H1 (cell line): ENCODE measurements at regions not wholly inside any gene's neighbourhood (a gene's known extent, or its start where the extent isn't known, plus 50 kb on each side); places are given as distances from the start of the nearest gene placed in this dataset.
"Not testable (repeated sequence)": the region's sequence is repeated elsewhere in the genome, so short reads cannot be mapped to it uniquely, and the experiment has no call there.

Experiments used
- CTCF ChIA-PET: fragments of 300-600 bp; sonication (Branson Sonifier 250); formaldehyde crosslinking; loops from one replicate; lab custom pipeline; 2021; ENCODE audit not compliant: partially characterized antibody; lab: Charles Lee
- POLR2A ChIA-PET: fragments of 300-600 bp; sonication (Branson Sonifier 250); formaldehyde crosslinking; loops from one replicate; lab custom pipeline; 2021; ENCODE audit warnings: inconsistent platforms; ENCODE audit not compliant: partially characterized antibody; lab: Charles Lee
- DNase-seq, 2 experiments: peaks; one replicate each; pipeline versions ENCODE4 v3.0.0 to v3.0.0-alpha.2; 2010 to 2022; ENCODE audit warnings: low spot score in 2 of 2, low read depth in 1 of 2, mixed read lengths in 1 of 2
- FAIRE-seq: peaks from 2 replicates; lab custom pipeline; 2011; peaks lifted over from hg19 to GRCh38; lab: Jason Lieb, UNC
- H2AFZ ChIP-seq: 2 replicates; pipeline ENCODE4 v1.8.1; 2012; ENCODE audit warnings: low read length, inconsistent platforms
- H2AK5ac ChIP-seq: 2 replicates; pipeline ENCODE4 v1.6.1; 2013; ENCODE audit warnings: low read depth, low read length
- H2BK120ac ChIP-seq: replicated peaks from 2 replicates; pipeline ENCODE3; 2013; ENCODE audit warnings: low read depth, low read length, inconsistent platforms
- H2BK12ac ChIP-seq: 2 replicates; pipeline ENCODE4 v1.6.1; 2013; ENCODE audit warnings: low read depth, low read length
- H2BK15ac ChIP-seq: 2 replicates; pipeline ENCODE4 v1.6.1; 2013; ENCODE audit warnings: low read length
- H2BK20ac ChIP-seq: 2 replicates; pipeline ENCODE4 v1.6.1; 2013; ENCODE audit warnings: low read length
- H2BK5ac ChIP-seq: 2 replicates; pipeline ENCODE4 v1.6.1; 2013; ENCODE audit warnings: low read depth, low read length
- H3K14ac ChIP-seq: 2 replicates; pipeline ENCODE4 v1.6.1; 2013; ENCODE audit warnings: inconsistent platforms; ENCODE audit not compliant: insufficient read length
- H3K18ac ChIP-seq: 2 replicates; pipeline ENCODE4 v1.6.1; 2013; ENCODE audit warnings: low read length; ENCODE audit errors: extremely low read depth
- H3K23ac ChIP-seq: 2 replicates; pipeline ENCODE4 v1.6.1; 2013; ENCODE audit warnings: inconsistent platforms; ENCODE audit not compliant: insufficient read length
- H3K23me2 ChIP-seq: 2 replicates; pipeline ENCODE4 v1.6.1; 2013; ENCODE audit warnings: low read depth, low read length
- H3K27ac ChIP-seq: 2 replicates; pipeline ENCODE4 v1.6.1; 2011; ENCODE audit warnings: low read depth, low read length, inconsistent platforms
- H3K27me3 ChIP-seq, 4 experiments: replicated peaks in 1 of 4; 1 replicate in 1 of 4; 2 replicates in 3 of 4; pipeline versions ENCODE4 v1.6.1 to v1.8.1; 2011 to 2013; ENCODE audit warnings: low read length in 3 of 4, mild to moderate bottlenecking in 3 of 4, inconsistent platforms in 2 of 4, mixed read lengths in 2 of 4, moderate library complexity in 1 of 4; ENCODE audit not compliant: control insufficient read depth in 3 of 4, insufficient read depth in 3 of 4; ENCODE audit errors: extremely low read depth in 1 of 4
- H3K36me3 ChIP-seq, 4 experiments: 2 replicates each; pipeline versions ENCODE4 v1.6.1 to v1.8.1; 2011 to 2013; ENCODE audit warnings: mild to moderate bottlenecking in 4 of 4, low read length in 3 of 4, moderate library complexity in 2 of 4, control low read depth in 1 of 4, inconsistent platforms in 1 of 4; ENCODE audit not compliant: insufficient read depth in 4 of 4, control insufficient read depth in 2 of 4
- H3K4ac ChIP-seq: replicated peaks from 2 replicates; pipeline ENCODE3; 2013; ENCODE audit warnings: low read length, low read depth, mixed read lengths, inconsistent platforms; ENCODE audit not compliant: insufficient read length
- H3K4me1 ChIP-seq, 4 experiments: replicated peaks in 1 of 4; 1 replicate in 1 of 4; 2 replicates in 3 of 4; pipeline versions ENCODE4 v1.6.1 to v1.8.1; 2011 to 2013; ENCODE audit warnings: low read length in 3 of 4, inconsistent platforms in 2 of 4, mixed read lengths in 1 of 4; ENCODE audit not compliant: insufficient read depth in 4 of 4, control insufficient read depth in 3 of 4
- H3K4me2 ChIP-seq, 2 experiments: 2 replicates each; pipeline versions ENCODE4 v1.6.1 to v1.8.1; 2011 to 2013; ENCODE audit warnings: low read depth in 2 of 2, low read length in 2 of 2, control low read depth in 1 of 2, inconsistent platforms in 1 of 2, mild to moderate bottlenecking in 1 of 2; ENCODE audit not compliant: insufficient read depth in 1 of 2
- H3K4me3 ChIP-seq, 4 experiments: fragments of 200-600, 300-600 bp in 1 of 4; sonication (generic), shearing (Covaris generic), sonication (Bioruptor Twin) in 1 of 4; 2 replicates each; pipeline versions ENCODE4 v1.5.1 to v1.8.1; 2011 to 2016; ENCODE audit warnings: low read length in 4 of 4, low read depth in 3 of 4, control low read depth in 2 of 4, inconsistent platforms in 2 of 4, mild to moderate bottlenecking in 2 of 4, mixed read lengths in 1 of 4, moderate library complexity in 1 of 4; ENCODE audit not compliant: insufficient read depth in 2 of 4; ENCODE audit errors: extremely low read depth in 1 of 4
- H3K56ac ChIP-seq: replicated peaks from 2 replicates; pipeline ENCODE3; 2013; ENCODE audit warnings: low read depth, mild to moderate bottlenecking, mixed read lengths, low read length, inconsistent platforms; ENCODE audit not compliant: insufficient read length
- H3K79me1 ChIP-seq: 2 replicates; pipeline ENCODE4 v1.6.1; 2013; ENCODE audit warnings: low read depth, low read length, control low read depth
- H3K79me2 ChIP-seq, 2 experiments: 2 replicates each; pipeline versions ENCODE4 v1.6.1 to v1.8.1; 2012 to 2013; ENCODE audit warnings: low read length in 2 of 2, mild to moderate bottlenecking in 2 of 2, inconsistent platforms in 1 of 2; ENCODE audit not compliant: insufficient read depth in 2 of 2, control insufficient read depth in 1 of 2
- H3K9ac ChIP-seq, 4 experiments: replicated peaks in 1 of 4; 1 replicate in 1 of 4; 2 replicates in 3 of 4; pipeline versions ENCODE4 v1.6.1 to v1.8.1; 2011 to 2013; ENCODE audit warnings: low read depth in 3 of 4, low read length in 3 of 4, control low read depth in 2 of 4, mild to moderate bottlenecking in 2 of 4, moderate library complexity in 2 of 4, inconsistent platforms in 1 of 4; ENCODE audit errors: extremely low read depth in 1 of 4
- H3K9me3 ChIP-seq, 2 experiments: 2 replicates each; pipeline versions ENCODE4 v1.6.1 to v1.8.1; 2012 to 2013; ENCODE audit warnings: mild to moderate bottlenecking in 2 of 2, moderate library complexity in 2 of 2, control low read depth in 1 of 2, inconsistent platforms in 1 of 2, low read depth in 1 of 2, low read length in 1 of 2, mixed read lengths in 1 of 2; ENCODE audit not compliant: insufficient read depth in 2 of 2
- H4K20me1 ChIP-seq, 2 experiments: replicated peaks in 1 of 2; 2 replicates each; pipeline versions ENCODE3 to v1.8.1; 2011 to 2013; ENCODE audit warnings: inconsistent platforms in 2 of 2, low read length in 2 of 2, mild to moderate bottlenecking in 1 of 2; ENCODE audit not compliant: insufficient read depth in 2 of 2, control insufficient read depth in 1 of 2
- H4K5ac ChIP-seq: 2 replicates; pipeline ENCODE4 v1.6.1; 2013; ENCODE audit warnings: low read length, low read depth, mixed read lengths, inconsistent platforms; ENCODE audit not compliant: insufficient read length
- H4K8ac ChIP-seq: 2 replicates; pipeline ENCODE4 v1.8.0; 2013; ENCODE audit warnings: mild to moderate bottlenecking, moderate library complexity, low read length, inconsistent platforms; ENCODE audit not compliant: insufficient read depth; ENCODE audit errors: extremely low read depth
- H4K91ac ChIP-seq: replicated peaks from 2 replicates; pipeline ENCODE3; 2013; ENCODE audit warnings: low read length, mixed read lengths, inconsistent platforms; ENCODE audit not compliant: insufficient read length
- WGBS, 2 experiments: shearing (Covaris generic) in 1 of 2; methylation state at CpG; one replicate each; pipeline versions ENCODE4 v1.1.6 to v1.1.7; 2013 to 2015; ENCODE audit warnings: low lambda C conversion rate in 2 of 2, mixed read lengths in 2 of 2, inconsistent platforms in 1 of 2, low coverage in 1 of 2, missing lambda C conversion rate in 1 of 2; ENCODE audit not compliant: insufficient replicate concordance in 2 of 2, insufficient coverage in 1 of 2, insufficient read length in 1 of 2; ENCODE audit errors: extremely low coverage in 1 of 2, missing lambda C conversion rate in 1 of 2; 5-methylcytosine and 5-hydroxymethylcytosine counted together

DNA sequence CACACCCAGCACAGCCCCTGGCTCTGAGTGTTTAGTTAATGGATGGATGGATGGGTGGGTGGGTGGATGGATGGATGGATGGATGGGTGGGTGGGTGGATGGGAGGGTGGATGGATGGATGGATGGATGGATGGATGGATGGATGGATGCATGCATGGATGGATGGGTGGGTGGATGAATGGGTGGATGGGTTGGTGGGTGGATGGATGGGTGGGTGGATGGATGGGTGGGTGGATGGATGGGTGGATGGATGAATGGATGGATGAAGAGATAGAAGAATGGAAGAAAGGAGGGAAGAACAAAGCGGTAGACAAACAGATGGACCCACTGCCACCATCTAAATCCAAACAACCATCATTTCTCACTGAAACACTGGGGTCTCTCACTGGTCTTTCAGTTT, 80.3 kb upstream of the SIRPA start:
- not testable (repeated sequence) for H3K14ac ChIP-seq, H3K9me3 ChIP-seq, H3K79me1 ChIP-seq, H3K56ac ChIP-seq, H2BK12ac ChIP-seq, H2BK120ac ChIP-seq, H3K4me2 ChIP-seq, H4K5ac ChIP-seq, H2AK5ac ChIP-seq, H4K91ac ChIP-seq, H2BK20ac ChIP-seq, DNase-seq, FAIRE-seq, H3K18ac ChIP-seq, H3K4me3 ChIP-seq, H3K27ac ChIP-seq, H4K20me1 ChIP-seq, H3K4ac ChIP-seq, H3K27me3 ChIP-seq, H2BK15ac ChIP-seq, H3K23ac ChIP-seq, H4K8ac ChIP-seq, H3K9ac ChIP-seq, H3K79me2 ChIP-seq, H3K23me2 ChIP-seq, H2BK5ac ChIP-seq, H3K36me3 ChIP-seq, H2AFZ ChIP-seq
- POLR2A ChIA-PET, result interaction anchor here (0.6 to 1.0 kb wide), 2 partner anchors 14 to 480 kb away, joined by 3 read pairs; no protein-coding TSS in a partner anchor
- H3K4me1 ChIP-seq, result peaks cover 13 to 38% (median 24%) of the 10 kb centered on the region in 4 experiments
- CTCF ChIA-PET, result interaction anchor here (0.5 to 1.0 kb wide), 2 partner anchors 85 to 874 kb away, joined by 3 read pairs; no protein-coding TSS in a partner anchor
- WGBS, 2 experiments, result no CpG with 5 or more reads among the region's 1 CpG
